Neural cell (in vitro differentiated cells): ENCODE measurements at regions not wholly inside any gene's neighbourhood (a gene's known extent, or its start where the extent isn't known, plus 50 kb on each side); places are given as distances from the start of the nearest gene placed in this dataset.

Source experiments
- CTCF ChIP-seq: fragments of 450-650 bp; IDR thresholded peaks from 2 replicates; pipeline ENCODE4 v1.5.1; 2014; ENCODE audit warnings: antibody characterized with exemption, mild to moderate bottlenecking, moderate library complexity; ENCODE audit not compliant: poor library complexity, severe bottlenecking
- EZH2 ChIP-seq: fragments of 200-600, 300-800 bp; shearing (Covaris generic), sonication (generic); IDR thresholded peaks from 2 replicates; pipeline ENCODE4 v1.6.1; 2014; ENCODE audit warnings: antibody characterized with exemption, low read length, borderline replicate concordance, mild to moderate bottlenecking; ENCODE audit not compliant: insufficient read depth, poor library complexity, severe bottlenecking
- REST ChIP-seq: IDR thresholded peaks from 2 replicates; pipeline ENCODE4 v1.6.1; 2012; ENCODE audit warnings: borderline replicate concordance

GRCh38 chr15:69518806-69519205 is 66.2 kb downstream of the RPLP1 start:
- TF ChIP-seq CTCF, result no peak
- no peak for TF ChIP-seq EZH2
- no peak for TF ChIP-seq REST
